GM19328 (cell line): ENCODE measurements at regions not wholly inside any gene's neighbourhood (a gene's known extent, or its start where the extent isn't known, plus 50 kb on each side); places are given as distances from the start of the nearest gene placed in this dataset.

Source experiments
- ATAC-seq: cut with Tn5 transposase; IDR thresholded peaks from one replicate; pipeline ENCODE4 v1.9.1; 2021; ENCODE audit warnings: mild to moderate bottlenecking, moderate library complexity; ENCODE audit not compliant: unreplicated experiment

DNA sequence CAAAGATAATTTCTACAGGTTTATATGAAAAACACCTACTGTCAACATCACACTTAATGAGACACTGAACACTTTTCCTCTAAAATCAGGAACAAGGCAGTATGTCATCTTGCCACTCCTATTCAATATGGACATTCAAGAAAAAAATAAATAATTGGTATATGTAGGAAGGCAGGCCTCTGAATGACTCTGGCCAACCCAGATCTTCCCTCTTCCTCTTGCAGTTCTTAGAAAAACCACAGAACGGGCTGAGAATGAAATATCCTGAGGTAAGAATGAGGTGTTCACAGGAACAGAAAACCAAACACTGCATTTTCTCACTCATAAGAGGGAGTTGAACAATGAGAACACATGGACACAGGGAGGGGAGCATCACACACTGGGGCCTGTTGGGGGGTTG lies 1207.2 kb upstream of the CITED2 start:
- no peak for ATAC-seq

DNA sequence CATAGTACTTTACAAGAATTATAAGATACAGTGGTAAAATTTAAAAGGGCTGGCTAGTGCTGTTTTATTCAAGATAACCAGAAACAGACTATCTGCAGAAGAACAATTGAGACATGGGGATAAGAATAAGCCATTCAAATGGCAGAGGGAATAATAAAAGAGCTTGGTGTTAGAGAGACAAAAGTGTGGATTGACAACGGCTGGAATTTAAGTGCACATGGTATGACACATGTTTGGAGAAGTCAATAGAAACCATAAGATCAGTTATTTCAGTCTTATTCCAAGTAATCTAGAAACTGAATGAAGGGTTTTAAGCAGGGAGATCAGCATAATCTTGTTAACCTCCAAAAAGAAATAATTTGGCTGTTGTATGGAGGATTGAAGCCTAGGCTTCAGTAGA lies 1205.5 kb upstream of the CITED2 start:
- ATAC-seq = no peak

DNA sequence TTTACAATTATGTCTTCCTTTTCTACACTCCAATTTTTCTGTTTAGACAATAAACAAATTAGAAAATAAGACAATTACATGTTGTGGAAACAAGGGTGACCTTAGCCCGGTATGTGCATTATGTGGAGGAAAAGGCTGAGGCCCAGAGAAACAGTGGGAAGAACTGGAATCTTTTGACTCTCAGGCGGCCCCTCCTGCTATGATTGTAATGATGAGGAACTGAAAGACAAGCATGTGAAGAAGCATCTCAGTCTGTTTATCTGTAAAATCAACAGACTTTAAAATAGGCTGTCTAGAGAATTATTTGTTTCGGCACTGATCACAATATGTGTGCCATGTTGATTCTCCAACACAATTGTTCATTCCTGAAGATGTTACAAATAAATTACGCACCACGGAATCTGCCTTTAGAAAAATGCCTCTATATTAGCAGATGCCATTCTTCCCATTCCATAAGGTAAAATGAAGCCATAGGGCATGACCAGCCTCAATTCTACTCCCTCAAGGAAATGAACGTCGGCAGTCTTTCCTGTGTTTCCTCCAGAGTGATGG lies 1201.6 kb upstream of the CITED2 start:
- no peak for ATAC-seq

DNA sequence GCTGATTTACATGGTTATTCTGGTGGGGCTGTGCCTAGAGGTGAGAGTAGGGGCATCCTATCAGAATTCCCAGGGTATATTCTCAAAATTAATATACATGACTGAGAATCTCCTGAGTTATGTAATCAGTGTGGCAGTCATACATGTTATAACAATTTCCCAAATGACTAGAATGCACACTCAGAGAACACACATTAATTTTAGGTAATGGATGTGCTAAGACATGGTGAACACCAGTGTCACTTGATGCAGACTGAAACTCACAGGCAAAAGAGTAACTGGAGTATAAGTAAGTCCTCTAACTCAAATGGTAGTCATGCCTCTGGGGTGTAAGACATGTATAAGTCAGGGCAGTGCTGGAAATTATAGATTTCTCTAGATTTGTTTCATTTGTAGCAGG lies 1198.4 kb upstream of the CITED2 start:
- ATAC-seq = no peak

DNA sequence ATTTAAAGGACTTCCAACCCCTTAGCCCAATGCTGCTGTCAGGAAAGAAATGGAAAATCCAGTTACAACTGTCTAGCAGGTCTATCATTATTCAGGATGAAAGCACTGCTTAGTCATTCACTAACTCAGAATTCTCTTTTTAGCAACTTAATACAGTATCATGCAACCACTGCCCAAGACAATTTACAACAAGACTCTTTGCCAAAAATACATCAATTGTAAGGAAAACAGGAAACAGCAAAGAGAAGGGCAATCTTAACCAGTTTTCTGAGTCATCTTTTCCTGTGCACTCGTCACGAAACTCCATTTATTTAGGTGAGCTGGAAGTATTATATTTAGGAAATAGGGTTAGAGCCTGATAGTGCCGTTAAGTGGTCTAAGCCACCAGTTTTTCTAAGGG lies 1197.7 kb upstream of the CITED2 start:
- ATAC-seq = no peak

DNA sequence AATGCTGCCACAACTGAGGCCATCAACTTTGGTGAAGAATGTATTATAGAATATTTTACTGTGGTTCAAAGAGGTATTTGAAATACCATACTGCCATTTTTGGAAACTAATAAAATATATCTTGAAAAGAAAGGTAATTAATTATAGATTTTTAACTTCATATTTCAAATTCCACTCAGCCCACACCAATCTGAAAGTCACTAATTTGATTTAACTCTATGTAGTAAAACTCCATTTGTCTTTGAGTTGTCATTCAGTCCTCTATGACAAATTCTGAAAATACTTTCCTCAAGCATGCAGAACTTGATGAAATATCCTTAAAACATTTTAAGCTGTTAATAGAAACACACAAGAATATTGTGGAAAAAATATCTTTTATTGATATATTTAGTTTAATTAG lies 1196.7 kb upstream of the CITED2 start:
- no peak for ATAC-seq

DNA sequence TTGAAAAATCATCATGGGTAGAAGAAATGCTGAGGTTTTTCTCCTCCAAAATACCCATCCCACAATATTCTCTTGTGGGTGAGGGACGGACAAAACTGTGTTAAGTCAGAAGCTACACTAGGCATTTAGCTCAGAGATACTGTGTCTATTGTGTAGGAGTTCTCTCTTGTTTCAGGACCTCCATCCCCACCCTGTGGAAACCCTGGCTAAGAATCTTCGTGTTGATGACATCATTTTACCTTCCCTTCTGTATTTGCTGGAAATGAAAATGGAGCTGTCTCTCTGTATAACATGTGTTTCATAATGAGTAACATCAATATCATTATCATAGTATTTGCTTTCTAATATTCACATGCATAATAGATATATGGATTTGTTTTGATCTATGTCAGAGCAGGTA lies 1193.0 kb upstream of the CITED2 start:
- no peak for ATAC-seq

DNA sequence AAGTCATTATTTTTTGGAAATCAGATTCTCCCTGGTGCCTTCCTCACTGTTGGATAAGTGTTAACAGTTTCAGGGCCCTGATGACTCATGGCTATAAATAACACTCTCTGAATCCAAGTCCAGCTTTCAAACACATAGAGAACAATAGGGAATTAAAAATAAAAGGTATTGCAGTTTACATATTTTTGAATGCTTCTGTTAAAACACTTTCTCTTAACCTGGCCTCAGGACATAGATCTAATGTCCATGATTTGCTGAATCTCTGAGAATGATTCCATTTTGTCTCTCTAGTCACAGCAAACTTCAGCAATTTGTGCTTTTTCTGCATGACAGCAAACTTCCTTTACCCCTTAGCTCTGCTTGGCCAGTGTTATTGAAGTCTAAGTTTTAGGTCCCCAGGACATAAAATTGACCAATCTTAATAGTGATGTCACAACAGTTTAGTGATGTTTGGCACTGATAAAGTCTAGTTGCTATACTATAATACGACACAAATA lies 1192.4 kb upstream of the CITED2 start:
- ATAC-seq = no peak

DNA sequence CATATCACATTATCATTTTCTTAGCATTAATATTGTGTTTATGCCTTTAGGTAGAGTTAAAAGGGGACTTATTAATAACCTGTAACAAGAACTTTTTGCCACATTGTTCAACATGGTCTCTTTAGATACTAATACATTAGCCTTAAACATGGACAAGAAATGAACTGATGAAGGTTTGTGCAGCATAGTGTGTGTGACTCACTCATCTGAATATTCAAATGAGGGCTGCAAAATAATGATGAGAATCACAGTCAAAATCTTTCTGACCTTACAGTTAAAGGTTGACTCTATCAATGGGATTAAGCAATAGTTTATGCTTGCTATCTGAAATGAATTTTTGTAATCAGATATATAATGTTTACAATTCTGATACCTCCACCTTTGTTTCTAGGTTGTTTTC lies 1189.3 kb upstream of the CITED2 start:
- ATAC-seq = no peak

DNA sequence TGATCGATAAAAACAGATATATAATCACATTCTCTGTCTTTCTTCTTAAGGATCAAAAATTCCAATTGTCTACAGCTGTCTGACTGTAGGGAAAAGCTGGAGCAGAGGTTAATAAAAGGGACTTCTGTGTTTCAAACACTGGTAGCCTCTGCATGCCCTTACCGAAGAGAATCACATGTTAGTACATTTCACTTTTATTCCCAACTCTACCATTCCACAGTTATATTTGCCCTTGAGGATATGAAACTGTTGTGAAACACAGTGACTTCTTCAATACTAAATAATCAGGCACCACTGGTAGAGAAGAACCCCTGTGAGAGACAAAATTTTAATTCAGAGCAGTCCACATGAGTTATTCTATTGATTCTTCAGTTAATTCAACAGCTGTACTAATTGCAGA lies 1187.3 kb upstream of the CITED2 start:
- ATAC-seq = no peak

DNA sequence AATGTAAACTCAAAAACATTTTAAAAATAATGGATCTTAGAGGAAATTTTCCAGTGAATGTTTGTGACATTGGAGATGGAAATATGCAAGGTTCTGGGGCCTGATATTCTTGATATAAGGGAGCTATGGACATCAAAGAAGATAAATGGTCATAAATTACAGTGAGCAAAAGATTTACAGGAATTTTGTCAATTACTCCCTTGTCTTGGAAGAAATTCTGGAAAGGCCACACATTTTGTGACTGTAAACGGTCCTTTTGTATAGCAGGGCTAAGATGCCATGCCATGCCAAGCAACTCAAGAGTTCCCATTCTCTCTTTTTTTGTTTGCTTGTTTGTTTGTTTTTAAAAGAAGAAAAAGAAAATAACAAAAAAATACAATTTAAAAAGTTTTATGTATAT lies 1186.2 kb upstream of the CITED2 start:
- ATAC-seq = no peak

DNA sequence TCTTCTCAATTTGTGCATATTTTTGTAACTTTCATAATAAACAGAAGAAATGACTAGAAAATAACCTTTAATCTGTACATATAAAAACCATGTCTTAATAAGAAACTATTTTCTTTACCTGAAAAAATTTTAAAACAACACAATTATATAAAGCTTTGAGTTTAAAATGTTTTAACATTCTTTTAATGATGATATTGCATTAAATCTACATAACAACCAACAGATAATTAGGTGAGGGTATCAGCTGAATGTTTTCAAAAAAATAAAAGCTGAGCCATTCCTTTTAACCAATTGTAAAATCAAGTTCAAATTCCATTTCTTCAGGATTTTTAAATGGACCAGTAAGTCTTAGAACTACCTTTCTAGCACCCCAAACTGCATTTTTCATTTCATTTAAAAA lies 1185.0 kb upstream of the CITED2 start:
- ATAC-seq = no peak

DNA sequence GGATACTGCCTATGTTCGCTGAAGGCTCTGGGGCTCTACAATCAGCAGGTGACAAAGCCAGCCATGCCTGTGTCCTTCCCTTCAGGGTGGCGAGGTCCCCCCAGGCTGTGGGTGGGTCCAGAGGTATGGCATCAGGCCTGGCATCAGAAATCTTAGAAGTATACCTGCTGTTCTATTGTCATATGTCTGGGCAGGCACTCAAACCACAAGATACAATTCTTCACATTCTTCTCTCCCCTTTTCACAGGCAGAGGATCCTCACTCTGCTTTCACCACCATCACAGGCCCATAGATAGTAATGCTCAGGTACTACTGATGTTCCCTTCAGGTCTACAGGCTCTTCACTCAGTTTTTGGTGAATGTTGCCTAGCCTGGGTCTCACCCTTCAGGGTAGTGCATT lies 1180.0 kb upstream of the CITED2 start:
- ATAC-seq = no peak

DNA sequence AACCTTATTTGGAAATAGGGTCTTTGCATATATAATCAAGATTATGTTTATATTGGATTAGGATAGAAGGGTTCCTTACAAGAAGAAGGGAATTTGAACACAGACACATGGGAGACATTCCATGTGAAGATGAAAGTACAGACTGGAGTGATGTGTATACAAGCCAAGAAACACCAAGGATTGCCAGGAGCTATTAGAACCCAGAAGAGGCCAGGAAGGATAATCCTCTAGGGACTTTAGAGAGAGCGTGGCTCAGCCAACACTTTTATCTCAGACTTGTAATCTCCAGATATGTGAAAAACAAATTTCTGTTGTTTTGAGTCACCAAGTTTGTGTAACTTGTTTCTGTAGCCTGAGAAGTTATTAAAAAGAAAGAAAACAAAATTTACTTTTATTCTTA lies 1173.9 kb upstream of the CITED2 start:
- no peak for ATAC-seq

DNA sequence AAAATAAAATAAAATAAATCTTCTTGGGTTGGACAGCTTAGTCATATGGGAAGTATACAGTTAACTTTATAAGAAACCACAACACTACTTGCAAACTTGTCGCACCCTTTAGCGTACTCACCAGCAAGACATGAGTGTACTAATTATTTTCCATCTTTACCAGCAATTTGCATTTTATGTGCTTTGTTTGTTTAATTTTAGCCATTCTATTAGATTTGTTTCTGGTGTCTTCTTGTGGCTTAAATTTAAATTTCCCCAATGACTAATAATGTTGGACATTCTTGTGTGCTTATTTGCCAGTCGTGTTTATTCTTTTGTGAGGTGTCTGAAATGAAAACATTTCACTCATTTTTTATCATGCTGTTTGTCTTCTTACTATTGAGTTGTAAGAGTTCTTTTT lies 1172.2 kb upstream of the CITED2 start:
- no peak for ATAC-seq

DNA sequence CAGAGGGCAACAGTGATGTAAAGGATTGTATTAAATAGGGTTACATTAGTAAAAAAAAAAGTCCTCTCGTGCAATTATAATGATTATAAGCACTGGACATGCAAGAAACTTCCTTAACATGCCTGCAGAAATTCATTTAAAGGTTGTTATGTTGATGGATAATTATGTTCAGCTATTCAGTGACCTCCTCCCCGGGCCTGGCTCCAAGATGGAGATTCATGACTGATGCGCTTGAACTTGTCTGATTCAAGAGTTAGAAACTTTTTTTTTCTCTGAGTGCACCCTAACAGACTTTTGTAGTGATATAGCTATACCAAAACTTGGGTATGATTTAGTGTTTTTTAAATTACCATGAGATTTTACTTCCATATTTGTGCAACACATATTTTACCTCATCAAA lies 1170.0 kb upstream of the CITED2 start:
- no peak for ATAC-seq

DNA sequence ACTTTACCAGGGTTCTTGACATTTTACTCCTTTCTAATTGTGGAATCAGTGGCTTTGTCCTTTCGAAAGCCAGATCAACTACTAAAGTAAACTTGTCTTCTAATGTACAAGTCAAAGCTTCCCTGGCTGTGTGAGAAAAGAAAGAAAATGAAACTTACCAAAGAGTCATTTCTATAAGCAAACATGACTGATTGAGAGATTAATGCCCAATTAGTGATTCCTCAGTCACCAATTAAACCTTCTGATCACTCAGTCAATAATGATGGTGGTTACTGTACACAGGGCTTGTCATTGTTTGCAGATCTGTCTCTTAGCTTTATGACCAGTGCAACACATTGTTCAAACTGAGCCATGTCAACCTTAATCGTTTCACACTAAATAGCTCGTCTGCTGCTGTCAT lies 1168.4 kb upstream of the CITED2 start:
- ATAC-seq = no peak

DNA sequence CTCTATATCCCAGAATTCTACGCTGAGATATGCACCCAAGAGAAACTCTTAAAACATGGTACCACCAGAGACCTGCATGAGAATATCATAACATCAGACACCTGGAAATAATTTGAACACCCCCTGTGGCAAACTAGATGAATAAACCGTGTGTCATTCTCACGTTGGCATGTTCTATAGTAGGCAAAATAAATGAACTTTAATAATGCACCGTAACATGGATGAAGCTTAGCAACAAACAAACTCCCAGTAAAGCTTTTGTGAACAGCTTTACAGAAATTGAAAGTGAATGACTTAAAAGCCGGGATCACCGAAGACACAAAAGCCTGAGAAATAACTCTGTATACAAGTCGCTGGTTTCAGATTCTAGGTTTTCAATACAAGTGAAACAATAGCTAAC lies 1166.8 kb upstream of the CITED2 start:
- no peak for ATAC-seq

DNA sequence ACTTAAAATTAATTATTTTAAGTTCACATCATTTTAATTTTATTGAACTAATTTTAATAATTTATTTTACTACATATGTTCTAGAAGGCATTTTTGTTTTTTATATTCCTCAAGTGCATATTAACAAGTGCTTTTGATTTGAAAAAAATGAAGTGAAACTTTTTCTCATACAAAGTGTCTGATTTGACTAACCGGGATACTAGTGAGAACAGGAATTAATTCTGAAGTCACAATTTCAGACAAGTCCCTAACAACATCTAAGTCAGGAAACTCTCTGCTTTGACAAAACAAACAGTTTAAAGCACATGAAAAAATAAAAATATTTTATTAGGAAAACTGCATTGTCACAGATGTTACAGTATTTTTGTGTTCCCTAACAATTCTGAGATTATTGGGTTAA lies 1166.3 kb upstream of the CITED2 start:
- ATAC-seq = no peak

DNA sequence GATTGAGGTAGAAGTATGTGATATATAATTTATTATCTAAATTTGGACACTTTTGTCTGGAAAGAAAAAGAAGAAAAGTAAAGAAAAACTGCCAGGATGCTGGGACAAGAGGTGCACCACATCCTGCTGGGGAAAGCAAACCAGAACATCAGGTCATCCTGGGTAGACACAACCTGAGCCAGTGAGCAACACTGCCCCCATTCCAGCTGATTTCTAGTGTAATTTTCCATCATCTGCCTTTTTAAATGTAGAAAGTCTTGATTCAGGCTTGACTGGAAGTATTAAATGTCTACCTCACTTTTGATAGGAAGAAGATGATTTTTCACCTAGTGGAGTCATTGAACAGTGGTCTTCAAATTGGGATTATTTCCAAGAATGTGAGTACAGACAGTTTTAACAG lies 1164.5 kb upstream of the CITED2 start:
- no peak for ATAC-seq

DNA sequence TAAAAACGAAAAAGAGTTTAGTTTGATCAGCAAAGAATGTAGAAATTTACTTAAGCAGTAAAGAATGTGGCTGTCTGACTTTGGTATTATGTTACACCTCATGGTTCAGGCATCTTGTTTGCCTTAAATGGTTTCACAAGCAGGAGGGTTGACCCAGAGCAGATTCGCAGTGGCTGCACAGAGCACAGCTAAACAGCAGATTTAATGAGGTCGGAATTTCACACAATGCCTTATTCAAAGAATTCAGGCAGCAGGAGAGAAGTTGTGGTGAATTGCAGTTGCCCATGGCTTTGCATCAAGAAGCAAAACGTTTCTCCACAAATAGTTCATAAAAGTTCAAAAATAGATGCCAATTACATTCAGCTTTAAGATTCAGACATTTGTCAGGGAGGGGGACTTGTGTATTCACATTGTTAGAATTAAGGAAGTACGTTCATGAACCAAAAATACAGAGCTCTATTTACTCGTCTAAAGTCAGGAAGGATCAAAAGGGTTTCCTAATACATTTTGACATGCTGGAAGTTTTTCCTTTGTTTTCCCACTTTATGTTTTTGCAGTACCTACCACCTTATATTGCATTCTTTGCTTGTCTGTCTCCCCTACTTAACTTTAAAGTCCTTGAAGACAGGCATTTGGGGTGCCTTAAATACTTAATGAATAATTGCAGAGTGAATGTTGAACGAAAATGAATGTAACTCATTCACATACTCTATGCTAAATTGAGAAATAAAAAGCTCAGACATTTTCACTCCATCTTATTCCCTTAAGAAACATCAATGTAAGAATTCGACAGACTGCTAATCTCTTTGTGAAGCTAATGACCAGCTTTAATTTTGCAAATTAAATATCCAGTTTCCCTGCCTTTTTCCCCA lies 1163.6 kb upstream of the CITED2 start:
- no peak for ATAC-seq

DNA sequence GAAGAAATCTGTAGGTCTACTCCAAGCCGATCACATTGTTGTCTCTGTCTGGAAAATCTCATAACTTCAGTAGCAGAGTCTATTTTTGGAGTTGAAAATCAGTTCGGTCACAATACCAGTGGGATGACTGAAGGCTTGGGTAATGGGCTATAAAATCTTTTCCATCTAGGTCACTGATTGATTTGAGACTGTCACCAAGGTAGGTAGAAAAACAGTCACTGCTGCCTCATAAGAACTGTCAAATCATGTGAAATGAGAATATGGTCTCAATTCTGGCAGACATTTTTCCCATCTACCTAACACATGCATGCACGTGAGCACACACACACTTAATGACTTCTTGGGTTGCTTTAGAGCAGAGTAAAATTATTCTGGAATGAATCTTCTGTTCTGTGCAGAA lies 1162.8 kb upstream of the CITED2 start:
- no peak for ATAC-seq

DNA sequence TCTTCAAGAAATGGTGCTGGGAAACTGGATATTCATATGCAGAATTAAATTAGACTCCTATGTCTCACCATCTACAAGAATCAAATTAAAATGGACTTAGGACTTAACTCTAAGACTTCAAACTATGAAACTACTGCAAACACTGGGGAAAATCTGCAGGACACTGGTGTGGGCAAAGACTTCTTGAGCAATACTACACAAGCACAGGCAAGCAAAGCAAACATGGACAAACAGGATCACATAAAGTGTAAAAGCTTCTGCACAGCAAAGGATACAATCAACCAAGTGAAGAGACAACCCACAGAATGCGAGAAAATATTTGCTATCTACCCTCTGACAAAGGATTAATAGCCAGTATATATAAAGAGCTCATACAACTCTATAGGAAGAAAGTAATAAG lies 1161.1 kb upstream of the CITED2 start:
- ATAC-seq = no peak
